Ascending aorta (tissue), 2 donors: ENCODE measurements at regions not wholly inside any gene's neighbourhood (a gene's known extent, or its start where the extent isn't known, plus 50 kb on each side); places are given as distances from the start of the nearest gene placed in this dataset.

Source experiments
- DNase-seq, 2 donors: peaks; one replicate each; pipeline ENCODE4 v3.0.0-alpha.2; 2019; ENCODE audit warnings: low spot score in 2 of 2
- H3K27ac ChIP-seq, 2 donors: fragments of 200-600 bp; sonication (generic); one replicate each; pipeline ENCODE4 v1.5.1; 2016 to 2017; ENCODE audit warnings: mild to moderate bottlenecking in 1 of 2
- H3K27me3 ChIP-seq: fragments of 200-600 bp; sonication (generic); one replicate; pipeline ENCODE4 v1.5.1; 2017
- H3K36me3 ChIP-seq, 2 donors: fragments of 200-600 bp; sonication (generic); one replicate each; pipeline ENCODE4 v1.5.1; 2016
- H3K4me1 ChIP-seq, 2 donors: fragments of 200-600 bp; sonication (generic); one replicate each; pipeline ENCODE4 v1.5.1; 2016 to 2017; ENCODE audit warnings: mild to moderate bottlenecking in 1 of 2
- H3K4me3 ChIP-seq, 2 donors: fragments of 200-600 bp; sonication (generic); one replicate each; pipeline ENCODE4 v1.5.1; 2016 to 2017; ENCODE audit warnings: mild to moderate bottlenecking in 1 of 2
- H3K9me3 ChIP-seq, 2 donors: fragments of 200-600 bp; sonication (generic); one replicate each; pipeline ENCODE4 v1.5.1; 2016
- intact Hi-C: fragments of 100-400 bp; cut with DNase I; formaldehyde crosslinking; loops from one replicate; pipeline ENCODE4 v1.15.1; 2023
- TF ChIP-seq, protein P1 (sequence below), 3 experiments: fragments of 200-600 bp in 2 of 3; fragments of 450-650 bp in 1 of 3; sonication (generic) in 2 of 3; IDR thresholded peaks; one replicate each; pipeline ENCODE4 v1.5.1; 2016 to 2019; ENCODE audit warnings: antibody characterized with exemption in 3 of 3, mild to moderate bottlenecking in 1 of 3, moderate library complexity in 1 of 3

DNA sequence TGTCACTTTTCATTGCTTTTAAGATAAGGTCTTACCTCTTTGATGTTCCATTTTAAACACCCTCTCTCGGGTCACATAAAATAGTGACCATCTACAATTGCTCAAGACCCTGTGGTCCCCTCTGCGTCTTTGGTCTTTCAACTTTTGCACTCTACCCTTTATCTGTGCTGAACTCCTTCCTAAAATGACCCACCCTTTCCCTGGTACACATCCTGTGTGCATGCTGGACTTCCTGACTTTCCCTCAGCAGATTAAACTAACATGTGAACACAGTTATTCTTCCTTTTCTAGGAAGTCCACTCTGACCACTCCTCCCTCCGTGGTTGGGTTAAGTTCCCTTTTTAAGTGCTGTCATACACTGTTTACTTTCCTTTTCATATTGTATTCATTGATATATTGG is 414.2 kb downstream of the GABRB3 start:
- Histone ChIP-seq H3K27me3 (no peaks in the 10 kb centered on the region), H3K36me3 (no peaks in the 10 kb centered on the region), H3K4me3 (no peak overlapping the region), H3K4me1 (no peaks in the 10 kb centered on the region), H3K27ac (no peak overlapping the region), H3K9me3 (no peaks in the 10 kb centered on the region)
- intact Hi-C loops: no loop called here
- DNase-seq: no peak
- TF ChIP-seq, protein P1, sequence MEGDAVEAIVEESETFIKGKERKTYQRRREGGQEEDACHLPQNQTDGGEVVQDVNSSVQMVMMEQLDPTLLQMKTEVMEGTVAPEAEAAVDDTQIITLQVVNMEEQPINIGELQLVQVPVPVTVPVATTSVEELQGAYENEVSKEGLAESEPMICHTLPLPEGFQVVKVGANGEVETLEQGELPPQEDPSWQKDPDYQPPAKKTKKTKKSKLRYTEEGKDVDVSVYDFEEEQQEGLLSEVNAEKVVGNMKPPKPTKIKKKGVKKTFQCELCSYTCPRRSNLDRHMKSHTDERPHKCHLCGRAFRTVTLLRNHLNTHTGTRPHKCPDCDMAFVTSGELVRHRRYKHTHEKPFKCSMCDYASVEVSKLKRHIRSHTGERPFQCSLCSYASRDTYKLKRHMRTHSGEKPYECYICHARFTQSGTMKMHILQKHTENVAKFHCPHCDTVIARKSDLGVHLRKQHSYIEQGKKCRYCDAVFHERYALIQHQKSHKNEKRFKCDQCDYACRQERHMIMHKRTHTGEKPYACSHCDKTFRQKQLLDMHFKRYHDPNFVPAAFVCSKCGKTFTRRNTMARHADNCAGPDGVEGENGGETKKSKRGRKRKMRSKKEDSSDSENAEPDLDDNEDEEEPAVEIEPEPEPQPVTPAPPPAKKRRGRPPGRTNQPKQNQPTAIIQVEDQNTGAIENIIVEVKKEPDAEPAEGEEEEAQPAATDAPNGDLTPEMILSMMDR (IDR thresholded peaks at IDR 0.05): no peak

DNA sequence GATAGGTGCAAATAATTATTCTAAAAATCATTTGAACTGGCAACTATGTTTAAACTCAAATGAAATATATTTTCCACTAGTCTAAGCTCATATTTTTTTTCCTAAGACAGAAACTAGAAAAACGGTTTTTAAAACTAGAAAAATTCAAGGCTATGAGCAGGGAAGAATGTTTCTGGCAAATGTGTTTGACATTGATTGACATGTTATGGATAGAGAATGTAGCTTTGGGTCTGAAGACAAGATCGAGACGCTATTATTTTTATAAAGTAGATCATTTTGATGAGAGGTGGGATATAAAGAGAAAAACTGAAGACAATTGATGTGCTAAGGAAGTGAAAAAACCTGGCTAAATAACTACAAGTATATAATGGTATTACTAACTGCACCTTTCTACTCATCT is 415.2 kb downstream of the GABRB3 start:
- Histone ChIP-seq H3K36me3 (no peaks in the 10 kb centered on the region), H3K9me3 (no peaks in the 10 kb centered on the region), H3K27ac (no peak overlapping the region), H3K4me1 (no peaks in the 10 kb centered on the region), H3K27me3 (no peaks in the 10 kb centered on the region), H3K4me3 (no peak overlapping the region)
- intact Hi-C loops: no loop called here
- no peak for DNase-seq
- TF ChIP-seq, protein P1 (IDR thresholded peaks at IDR 0.05): no peak

DNA sequence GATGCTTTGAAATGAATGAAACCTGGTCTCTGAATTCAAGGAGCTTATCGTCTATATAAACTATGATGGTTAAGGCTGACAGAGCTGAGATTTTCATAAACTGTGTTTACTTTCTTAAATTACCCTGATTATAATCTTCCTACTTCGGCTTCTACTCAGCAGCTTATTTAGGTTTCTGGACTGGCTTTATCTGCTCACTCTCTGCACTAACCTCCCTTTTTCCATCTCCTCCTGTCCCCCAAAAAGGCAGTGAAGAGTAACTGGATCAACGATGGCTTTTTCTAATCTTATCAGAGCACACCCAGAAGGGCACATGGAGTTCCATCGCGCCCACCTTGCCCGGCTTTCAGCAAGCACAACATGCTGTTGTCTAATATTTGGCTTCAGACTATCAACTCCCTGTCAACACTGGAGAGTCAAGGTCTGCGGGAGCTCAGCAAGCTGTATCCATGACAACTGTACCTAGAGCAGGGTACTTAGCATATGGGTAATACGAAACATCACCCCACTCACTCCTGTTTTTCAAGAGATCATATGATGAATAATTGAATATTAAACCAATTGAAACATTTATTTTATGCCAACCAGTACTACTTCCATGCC is 417.3 kb downstream of the GABRB3 start:
- no peaks in the 10 kb centered on the region for H3K27me3 ChIP-seq
- H3K27ac ChIP-seq: no peak overlapping the region
- no peaks in the 10 kb centered on the region for H3K36me3 ChIP-seq
- H3K4me1 ChIP-seq: no peaks in the 10 kb centered on the region
- no peak for DNase-seq
- intact Hi-C loops: no loop called here
- TF ChIP-seq, protein P1 (IDR thresholded peaks at IDR 0.05): no peak
- H3K4me3 ChIP-seq: no peak overlapping the region
- H3K9me3 ChIP-seq: no peaks in the 10 kb centered on the region

DNA sequence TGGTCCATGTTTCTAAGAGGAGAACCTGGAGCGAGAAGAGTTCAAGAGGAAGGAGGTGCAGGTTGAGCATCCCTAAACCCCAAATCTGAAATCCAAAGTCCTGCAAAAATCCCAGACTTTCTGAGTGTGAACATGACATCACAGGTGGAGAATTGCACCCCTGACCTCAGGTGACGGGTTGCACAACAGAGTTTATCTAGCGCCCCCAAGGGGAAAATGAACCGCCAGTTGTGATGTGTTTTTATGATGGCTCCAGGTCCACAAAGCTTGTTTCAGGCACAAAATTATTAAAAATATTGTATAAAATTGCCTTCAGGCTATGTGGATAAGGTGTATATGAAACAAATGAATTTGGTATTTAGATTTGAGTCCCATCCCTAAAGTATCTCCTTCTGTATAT is 420.0 kb downstream of the GABRB3 start:
- TF ChIP-seq, protein P1 (IDR thresholded peaks at IDR 0.05): no peak
- no peak overlapping the region for H3K4me3 ChIP-seq
- no peaks in the 10 kb centered on the region for H3K4me1 ChIP-seq
- H3K36me3 ChIP-seq: no peaks in the 10 kb centered on the region
- DNase-seq: no peak
- intact Hi-C loops: no loop called here
- H3K27ac ChIP-seq: no peak overlapping the region
- no peaks in the 10 kb centered on the region for H3K9me3 ChIP-seq
- no peaks in the 10 kb centered on the region for H3K27me3 ChIP-seq

DNA sequence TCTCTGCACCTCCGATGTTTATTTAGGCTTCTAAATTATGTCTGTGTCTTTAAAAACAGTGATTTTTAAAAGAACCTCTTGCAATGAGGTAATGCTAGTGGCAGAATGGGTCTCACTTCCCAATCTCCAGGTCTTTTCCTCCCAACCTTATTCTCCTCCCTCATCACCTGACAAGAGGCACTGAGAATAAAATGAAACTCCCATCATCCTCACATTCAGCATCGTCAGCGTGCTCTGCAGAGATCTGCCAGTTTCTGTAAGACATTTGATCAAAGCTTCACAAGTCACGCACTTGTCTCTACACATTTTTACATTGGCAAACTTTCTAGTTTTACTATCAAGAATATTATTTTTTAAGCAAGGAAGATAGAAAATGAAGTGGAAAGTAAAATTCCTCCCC is 420.5 kb downstream of the GABRB3 start:
- TF ChIP-seq, protein P1 (IDR thresholded peaks at IDR 0.05): no peak
- no peak overlapping the region for H3K27ac ChIP-seq
- no peak overlapping the region for H3K4me3 ChIP-seq
- no peaks in the 10 kb centered on the region for H3K4me1 ChIP-seq
- no peaks in the 10 kb centered on the region for H3K27me3 ChIP-seq
- no peaks in the 10 kb centered on the region for H3K36me3 ChIP-seq
- H3K9me3 ChIP-seq: peaks cover 0 to 1% of the 10 kb centered on the region in 2 donors
- DNase-seq: no peak
- intact Hi-C loops: no loop called here

DNA sequence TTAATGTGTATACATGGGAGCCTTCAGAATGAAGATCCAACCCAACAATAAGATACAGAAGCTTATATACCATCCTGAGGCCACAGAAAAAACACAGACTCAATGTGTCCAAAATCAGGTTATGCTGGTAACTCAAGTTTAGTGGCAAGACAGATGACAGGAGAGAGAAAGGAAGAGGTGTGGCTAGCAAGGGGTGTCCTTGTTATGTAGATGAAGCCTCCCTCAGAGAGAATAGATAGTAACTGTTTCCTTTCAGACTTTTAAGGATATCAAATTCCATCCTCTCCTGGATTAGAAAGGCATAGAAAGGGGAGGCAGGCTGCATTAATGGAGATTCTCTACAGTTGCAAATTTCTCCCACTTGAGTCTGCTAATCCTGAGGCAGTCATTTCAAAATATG is 447.4 kb downstream of the GABRB3 start:
- Histone ChIP-seq H3K36me3 (no peaks in the 10 kb centered on the region), H3K4me1 (no peaks in the 10 kb centered on the region), H3K27ac (no peak overlapping the region), H3K4me3 (no peak overlapping the region), H3K9me3 (no peaks in the 10 kb centered on the region), H3K27me3 (no peaks in the 10 kb centered on the region)
- intact Hi-C loops: no loop called here
- no peak for DNase-seq
- TF ChIP-seq, protein P1 (IDR thresholded peaks at IDR 0.05): no peak
